ENCODE measurements at regions not wholly inside any gene's neighbourhood (a gene's known extent, or its start where the extent isn't known, plus 50 kb on each side); places are given as distances from the start of the nearest gene placed in this dataset.

GRCh38 chr20:7347409-7347808, 579.9 kb downstream of the BMP2 start:
- DNase-seq (ENCODE audit: low read depth), result no peak

GRCh38 chr20:7348253-7348652, 580.8 kb downstream of the BMP2 start:
- DNase-seq (ENCODE audit: low read depth), result peak; percentile 0

DNA sequence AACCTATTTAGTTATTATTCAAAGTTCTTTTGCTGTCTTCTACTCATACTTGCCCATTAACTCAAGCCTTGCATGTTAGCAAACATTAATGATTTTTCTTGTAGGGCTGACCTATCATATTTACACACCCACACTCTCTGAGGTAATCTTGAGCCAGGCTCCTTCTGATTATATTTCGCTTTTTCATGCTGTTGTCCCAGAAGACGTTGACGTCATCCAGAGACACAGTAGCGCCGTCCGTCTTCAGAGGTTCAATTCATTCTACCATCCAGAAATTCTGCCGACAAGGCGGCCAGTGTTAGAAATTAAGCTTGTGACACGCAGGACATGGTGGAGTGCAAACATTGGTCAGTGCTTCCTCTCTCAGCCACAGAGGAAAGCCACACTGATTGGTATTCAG, 584.7 kb downstream of the BMP2 start:
- DNase-seq (ENCODE audit: low read depth), result no peak

DNA sequence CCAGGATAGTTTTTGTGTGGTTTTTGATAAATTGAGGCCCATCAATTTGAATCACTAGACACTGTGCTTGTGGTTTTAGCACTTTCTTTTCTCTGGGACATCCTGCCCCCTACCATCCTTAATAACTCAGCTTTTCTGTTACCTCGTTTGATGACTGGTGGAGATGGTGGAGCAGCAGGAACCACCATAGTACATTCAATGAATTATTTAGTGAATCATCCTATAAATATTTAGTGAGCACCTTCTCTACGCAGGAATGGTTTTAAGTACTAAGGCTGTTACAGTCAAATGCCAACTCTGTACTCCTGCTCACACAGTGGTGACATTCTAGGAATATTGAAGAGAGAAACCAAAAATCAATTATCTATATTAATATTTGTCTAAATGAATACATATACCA, 585.2 kb downstream of the HAO1 start:
- no peak for DNase-seq (ENCODE audit: low read depth)

- no peak for DNase-seq (ENCODE audit: low read depth)
Measured at GRCh38 chr20:7358670-7359069, 581.6 kb downstream of the HAO1 start.

GRCh38 chr20:7359739-7360138, 580.5 kb downstream of the HAO1 start:
- no peak for DNase-seq (ENCODE audit: low read depth)

DNA sequence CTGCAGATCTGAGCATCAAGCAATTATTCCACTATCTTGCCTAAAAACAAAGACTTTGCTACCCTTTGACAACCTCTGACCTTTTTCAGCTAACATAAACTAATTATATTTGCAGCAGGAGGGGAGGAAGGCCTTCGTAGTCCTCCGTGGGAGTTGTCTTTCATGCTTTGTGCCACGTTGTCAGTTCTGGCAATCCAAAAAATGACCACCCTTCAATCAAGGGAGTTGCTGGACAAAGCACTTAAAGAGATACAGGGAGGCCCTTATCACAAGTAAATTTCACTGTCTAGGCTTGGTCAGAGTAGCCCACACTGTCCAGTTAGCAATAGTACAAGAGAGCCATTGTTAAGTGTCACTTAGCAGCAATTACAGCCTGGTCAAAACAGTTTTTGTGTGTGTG, 578.9 kb downstream of the HAO1 start:
- no peak for DNase-seq (ENCODE audit: low read depth)

GRCh38 chr20:7361931-7362330, 578.3 kb downstream of the HAO1 start:
- DNase-seq (ENCODE audit: low read depth), result no peak

GRCh38 chr20:7362601-7363000, 577.7 kb downstream of the HAO1 start:
- no peak for DNase-seq (ENCODE audit: low read depth)

GRCh38 chr20:7366189-7366588, 574.1 kb downstream of the HAO1 start:
- DNase-seq (ENCODE audit: low read depth), result no peak

GRCh38 chr20:7371518-7372163, 568.6 kb downstream of the HAO1 start:
- DNase-seq (ENCODE audit: low read depth), result no peak

GRCh38 chr20:7375905-7376304, 564.4 kb downstream of the HAO1 start:
- no peak for DNase-seq (ENCODE audit: low read depth)

DNA sequence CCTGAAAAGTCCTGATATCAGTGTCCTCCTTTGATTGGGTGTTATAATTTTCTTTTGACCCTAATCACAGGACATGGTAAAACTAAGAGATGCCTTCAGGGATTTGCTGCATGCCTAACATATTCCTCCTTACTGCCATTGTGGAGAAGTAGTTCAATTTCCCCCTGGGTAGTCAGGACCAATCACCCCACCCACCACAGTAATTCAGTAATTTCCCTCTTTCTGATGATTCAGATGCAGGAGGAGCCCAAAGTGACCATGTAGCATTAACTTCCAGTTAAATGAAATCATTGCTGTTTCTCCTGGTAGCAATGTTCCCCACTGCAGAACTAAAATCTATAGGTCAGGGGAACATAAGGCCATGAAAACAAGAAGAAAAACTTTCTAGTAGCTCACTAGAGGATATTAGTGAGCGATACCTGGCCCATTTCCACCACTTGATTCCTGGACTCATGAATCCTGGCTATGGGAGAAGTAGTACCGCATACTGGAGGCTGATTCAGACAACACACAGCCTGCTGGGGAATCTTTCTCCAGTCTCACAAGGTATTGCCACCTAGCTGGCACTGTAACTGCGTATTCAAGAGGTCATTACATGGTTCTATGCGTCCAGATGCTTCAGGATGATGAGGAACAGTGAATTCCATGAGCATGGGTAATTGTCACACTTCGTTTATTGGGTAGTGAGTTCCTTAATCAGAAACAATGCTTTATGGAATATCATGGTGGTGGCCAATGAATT, 561.2 kb downstream of the HAO1 start:
- DNase-seq (ENCODE audit: low read depth), result no peak

DNA sequence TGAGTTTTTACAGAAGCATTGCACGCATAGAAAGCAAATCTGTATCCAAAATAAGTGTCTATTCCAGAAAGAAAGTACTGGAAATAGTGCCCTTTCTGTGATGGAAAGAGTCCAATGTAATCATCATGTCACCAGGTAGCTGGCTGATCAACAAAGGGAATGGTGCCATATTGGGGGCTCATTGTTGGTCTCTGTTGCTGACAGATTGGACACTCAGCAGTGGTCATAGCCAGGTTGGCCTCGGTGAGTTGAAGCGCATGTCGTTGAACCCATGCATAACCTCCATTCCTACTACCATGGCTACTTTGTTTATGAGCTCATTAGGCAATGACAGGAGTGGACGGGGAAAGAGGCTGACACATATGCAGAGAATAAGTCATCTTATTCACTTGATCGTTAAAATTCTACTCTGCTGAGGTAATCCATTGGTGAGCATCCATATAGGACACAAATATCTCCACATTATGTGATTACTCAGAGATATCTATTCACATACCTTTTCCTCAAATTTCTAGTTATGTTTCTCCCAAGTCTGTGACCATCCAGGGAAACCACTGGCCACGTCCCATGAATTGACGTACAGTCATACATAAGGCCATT, 560.5 kb downstream of the HAO1 start:
- no peak for DNase-seq (ENCODE audit: low read depth)

DNA sequence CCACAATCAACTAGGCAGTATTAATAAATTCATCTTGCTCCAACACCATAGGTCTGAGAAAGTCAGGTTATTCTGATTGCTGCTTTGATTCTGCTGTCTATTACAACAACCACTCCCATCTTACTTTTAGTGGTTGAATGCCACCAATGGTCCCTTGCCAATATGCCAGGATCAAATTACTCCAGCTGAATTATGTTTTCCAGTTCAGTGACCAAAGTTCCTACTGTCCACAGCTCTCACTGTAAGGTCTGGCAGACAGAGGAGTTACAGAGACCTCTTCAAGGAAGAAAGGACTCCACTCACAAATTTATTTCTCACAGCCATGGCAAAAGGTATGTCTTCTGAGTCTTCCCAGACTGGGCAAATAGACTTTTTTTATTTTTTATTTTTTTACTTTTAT, 557.0 kb downstream of the HAO1 start:
- no peak for DNase-seq (ENCODE audit: low read depth)

- no peak for DNase-seq (ENCODE audit: low read depth)
Measured at GRCh38 chr20:7387638-7388193, 552.5 kb downstream of the HAO1 start.

DNA sequence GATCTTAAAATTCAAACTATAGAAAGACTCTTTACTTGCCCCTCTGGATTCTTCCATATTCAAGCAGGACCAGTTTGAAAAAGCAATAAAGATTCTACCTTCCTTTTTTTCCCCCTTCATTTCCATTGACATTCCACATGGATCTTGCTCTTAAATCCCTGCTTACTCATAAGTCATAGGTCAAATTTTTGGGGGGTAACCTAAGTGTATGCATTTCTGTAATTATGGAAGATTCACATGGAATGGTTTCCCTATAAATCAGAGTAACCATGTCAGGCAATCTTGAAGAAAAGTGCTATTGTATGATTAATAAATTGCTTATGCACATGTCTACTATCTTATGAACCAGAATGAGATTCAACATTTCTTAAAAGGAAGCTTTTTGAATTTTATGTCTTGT, 551.0 kb downstream of the HAO1 start:
- no peak for DNase-seq (ENCODE audit: low read depth)

DNA sequence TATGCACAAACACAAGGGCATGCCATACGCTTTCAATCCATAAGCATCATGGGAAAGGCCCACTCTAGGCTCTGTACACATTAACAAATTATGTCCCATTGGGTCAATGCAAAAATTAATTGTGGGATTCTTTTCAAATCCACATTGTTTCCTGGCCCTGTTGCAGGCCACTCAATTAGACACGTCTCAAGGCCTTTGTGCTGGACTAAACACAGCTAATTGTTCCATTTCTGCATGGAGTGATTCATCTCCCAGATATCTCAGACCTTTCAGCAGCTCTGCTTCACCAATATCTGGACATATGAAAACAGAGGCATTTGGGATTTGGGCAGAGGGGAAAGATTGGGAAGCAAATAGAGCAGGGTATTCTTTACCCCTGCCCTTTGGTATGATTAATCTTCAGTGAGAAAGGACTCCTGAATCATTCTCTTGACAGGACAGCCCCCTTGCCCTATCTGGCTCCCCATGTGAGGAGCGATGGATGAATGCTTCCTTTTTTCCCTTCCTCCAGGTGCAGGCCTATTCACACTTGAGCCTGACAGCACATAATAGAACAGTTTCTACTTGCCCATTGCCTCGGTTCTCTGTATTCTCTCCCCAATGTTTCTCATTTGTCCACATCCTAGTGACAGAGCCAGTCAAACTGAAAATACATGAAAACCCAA, 547.6 kb downstream of the HAO1 start:
- DNase-seq (ENCODE audit: low read depth), result no peak

GRCh38 chr20:7399114-7399513, 541.1 kb downstream of the HAO1 start:
- DNase-seq (ENCODE audit: low read depth), result no peak

DNA sequence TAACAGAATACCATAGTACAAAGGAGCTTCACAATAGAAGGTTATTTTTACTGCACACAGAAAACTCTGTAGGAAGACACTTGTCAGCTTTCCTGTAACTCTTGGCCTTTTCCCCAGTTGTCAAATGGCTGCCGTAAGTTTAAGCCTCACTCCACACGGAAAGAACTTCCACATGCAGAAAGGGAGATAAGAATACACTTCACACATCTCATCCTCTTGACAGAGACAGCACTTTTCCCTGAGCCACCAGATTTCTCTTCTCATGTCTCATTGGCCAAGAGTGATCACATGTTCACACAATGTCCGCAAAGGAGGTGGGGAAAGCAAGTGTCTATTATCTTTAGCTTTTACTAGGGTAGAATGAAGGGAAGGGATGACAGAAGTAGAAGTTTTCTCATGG, 540.7 kb downstream of the HAO1 start:
- no peak for DNase-seq (ENCODE audit: low read depth)

DNA sequence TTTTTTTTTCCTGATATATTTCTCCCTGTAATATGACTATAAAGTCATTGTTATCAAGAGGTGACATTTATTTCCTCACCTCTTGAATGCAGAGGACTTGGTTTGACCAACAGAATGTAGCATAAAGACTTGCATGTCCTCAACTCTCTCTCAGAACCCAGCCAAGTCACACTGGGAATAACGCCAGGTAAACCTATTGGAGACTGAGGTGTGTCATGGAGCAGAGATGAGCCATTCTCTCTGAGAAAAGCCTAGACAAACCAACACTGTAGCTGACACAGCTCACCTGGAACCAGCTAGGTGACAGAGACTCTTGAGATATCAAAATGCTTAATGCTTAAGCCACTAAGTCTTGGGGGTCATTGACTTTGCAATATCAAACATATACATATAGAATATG, 533.6 kb downstream of the HAO1 start:
- DNase-seq (ENCODE audit: low read depth), result no peak

GRCh38 chr20:7410150-7410549, 530.1 kb downstream of the HAO1 start:
- no peak for DNase-seq (ENCODE audit: low read depth)

DNA sequence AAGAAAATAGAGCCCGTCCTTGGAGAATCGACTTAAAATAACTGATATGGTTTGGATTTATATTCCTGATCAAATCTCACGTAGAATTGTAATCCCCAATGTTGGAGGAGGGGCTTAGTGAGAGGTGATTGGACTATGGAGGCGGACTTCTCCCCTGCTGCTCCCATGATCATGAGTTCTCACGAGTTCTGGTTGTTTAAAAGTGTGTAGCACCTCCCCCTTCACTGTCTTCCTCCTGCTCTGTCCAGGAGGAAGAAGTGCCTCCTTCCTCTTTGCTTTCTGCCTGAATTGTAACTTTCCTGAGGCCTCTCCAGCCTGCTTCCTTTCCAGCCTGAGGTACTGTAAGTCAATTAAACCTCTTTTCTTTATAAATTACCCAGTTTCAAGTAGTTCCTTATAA, 529.2 kb downstream of the HAO1 start:
- DNase-seq (ENCODE audit: low read depth), result no peak
